HEK293 (cell line): ENCODE measurements at regions not wholly inside any gene's neighbourhood (a gene's known extent, or its start where the extent isn't known, plus 50 kb on each side); places are given as distances from the start of the nearest gene placed in this dataset.

Experiments used
- CTCF ChIA-PET: fragments of 350-600 bp; formaldehyde crosslinking; extraction: SDS; loops from one replicate; lab custom pipeline; 2021; ENCODE audit warnings: antibody characterized with exemption; lab: Yijun Ruan, JAX
- POLR2A ChIA-PET: fragments of 300-600 bp; formaldehyde crosslinking; extraction: SDS; loops from one replicate; lab custom pipeline; 2020; ENCODE audit warnings: antibody characterized with exemption, inconsistent platforms; lab: Yijun Ruan, JAX
- H3K27ac ChIP-seq: fragments of 200-500 bp; sonication (Bioruptor generic); 2 replicates; pipeline ENCODE4 v1.5.1; 2014; ENCODE audit warnings: low read depth, low read length, control low read depth, inconsistent platforms; ENCODE audit errors: extremely low read depth
- H3K36me3 ChIP-seq, 2 experiments: fragments of 200-500 bp in 1 of 2; sonication (Bioruptor generic) in 1 of 2; 1 replicate in 1 of 2; 2 replicates in 1 of 2; pipeline ENCODE4 v1.5.1; 2014 to 2017; ENCODE audit warnings: inconsistent platforms in 2 of 2, low read length in 2 of 2; ENCODE audit not compliant: control insufficient read depth in 2 of 2, insufficient read depth in 1 of 2
- H3K4me1 ChIP-seq: fragments of 200-500 bp; sonication (Bioruptor generic); 2 replicates; pipeline ENCODE4 v1.5.1; 2014; ENCODE audit warnings: mild to moderate bottlenecking, low read length, inconsistent platforms; ENCODE audit not compliant: control insufficient read depth, insufficient read depth
- H3K4me3 ChIP-seq: 2 replicates; pipeline ENCODE4 v1.5.1; 2011; ENCODE audit warnings: low read depth, mild to moderate bottlenecking, control low read depth, low read length, moderate library complexity
- H3K9me3 ChIP-seq: fragments of 200-500 bp; sonication (Bioruptor generic); 2 replicates; pipeline ENCODE4 v1.5.1; 2014; ENCODE audit warnings: low read depth, low read length, inconsistent platforms; ENCODE audit not compliant: control insufficient read depth, insufficient read depth
- BCL11B ChIP-seq: fragments of 450-650 bp; formaldehyde crosslinking; IDR thresholded peaks from 2 replicates; pipeline ENCODE4 v1.5.1; 2016; ENCODE audit warnings: low read depth, missing biosample characterization, missing genetic modification characterization
- ELK4 ChIP-seq: IDR thresholded peaks from 2 replicates; pipeline ENCODE4 v1.6.1; 2011; ENCODE audit warnings: mild to moderate bottlenecking, low read depth, low read length, borderline replicate concordance
- HIC1 ChIP-seq: fragments of 450-650 bp; formaldehyde crosslinking; IDR thresholded peaks from 2 replicates; pipeline ENCODE4 v1.5.1; 2016; ENCODE audit warnings: missing biosample characterization, missing genetic modification characterization
- IKZF3 ChIP-seq: fragments of 450-650 bp; IDR thresholded peaks from 2 replicates; pipeline ENCODE4 v1.5.0; 2018; ENCODE audit warnings: missing biosample characterization, mild to moderate bottlenecking, missing genetic modification characterization, moderate library complexity
- KLF10 ChIP-seq: fragments of 450-650 bp; IDR thresholded peaks from 2 replicates; pipeline ENCODE4 v1.5.1; 2018; ENCODE audit warnings: missing biosample characterization, mild to moderate bottlenecking, missing genetic modification characterization
- WT1 ChIP-seq: fragments of 450-650 bp; formaldehyde crosslinking; IDR thresholded peaks from 2 replicates; pipeline ENCODE4 v1.5.1; 2016; ENCODE audit warnings: missing biosample characterization, missing genetic modification characterization
- YY1 ChIP-seq: fragments of 450-650 bp; formaldehyde crosslinking; IDR thresholded peaks from 2 replicates; pipeline ENCODE4 v1.5.1; 2018; ENCODE audit warnings: missing biosample characterization, missing genetic modification characterization
- ZBTB10 ChIP-seq: fragments of 450-650 bp; formaldehyde crosslinking; IDR thresholded peaks from 2 replicates; pipeline ENCODE4 v1.5.1; 2016; ENCODE audit warnings: missing biosample characterization, missing genetic modification characterization
- ZBTB21 ChIP-seq: fragments of 450-650 bp; formaldehyde crosslinking; IDR thresholded peaks from 2 replicates; pipeline ENCODE4 v1.5.1; 2017; ENCODE audit warnings: missing biosample characterization, missing genetic modification characterization
- ZBTB6 ChIP-seq: fragments of 450-650 bp; formaldehyde crosslinking; IDR thresholded peaks from 2 replicates; pipeline ENCODE4 v1.5.1; 2017; ENCODE audit warnings: missing biosample characterization, missing genetic modification characterization
- ZNF16 ChIP-seq: fragments of 450-650 bp; formaldehyde crosslinking; IDR thresholded peaks from 2 replicates; pipeline ENCODE4 v1.5.1; 2016; ENCODE audit warnings: low read depth, missing biosample characterization, missing genetic modification characterization
- ZNF174 ChIP-seq: fragments of 450-650 bp; formaldehyde crosslinking; IDR thresholded peaks from 2 replicates; pipeline ENCODE4 v1.5.0; 2017; ENCODE audit warnings: missing biosample characterization, mild to moderate bottlenecking, missing genetic modification characterization
- ZNF223 ChIP-seq: fragments of 450-650 bp; formaldehyde crosslinking; IDR thresholded peaks from 2 replicates; pipeline ENCODE4 v1.5.1; 2016; ENCODE audit warnings: missing biosample characterization, missing genetic modification characterization
- ZNF23 ChIP-seq: fragments of 450-650 bp; formaldehyde crosslinking; IDR thresholded peaks from 2 replicates; pipeline ENCODE4 v1.5.1; 2016; ENCODE audit warnings: missing biosample characterization, missing genetic modification characterization, borderline replicate concordance
- ZNF398 ChIP-seq: fragments of 450-650 bp; formaldehyde crosslinking; IDR thresholded peaks from 2 replicates; pipeline ENCODE4 v1.5.1; 2017; ENCODE audit warnings: missing biosample characterization, missing genetic modification characterization
- ZNF548 ChIP-seq: fragments of 450-650 bp; formaldehyde crosslinking; IDR thresholded peaks from 2 replicates; pipeline ENCODE4 v1.5.1; 2016; ENCODE audit warnings: missing biosample characterization, missing genetic modification characterization
- ZNF585B ChIP-seq: fragments of 450-650 bp; formaldehyde crosslinking; IDR thresholded peaks from 2 replicates; pipeline ENCODE4 v1.5.1; 2016; ENCODE audit warnings: missing biosample characterization, missing genetic modification characterization
- ZNF692 ChIP-seq: fragments of 450-650 bp; formaldehyde crosslinking; IDR thresholded peaks from 2 replicates; pipeline ENCODE4 v1.5.1; 2016; ENCODE audit warnings: missing biosample characterization, missing genetic modification characterization
- ZNF76 ChIP-seq: fragments of 450-650 bp; formaldehyde crosslinking; IDR thresholded peaks from 2 replicates; pipeline ENCODE4; 2016; ENCODE audit warnings: low read depth, missing biosample characterization, missing genetic modification characterization, borderline replicate concordance

- ChIA-PET CTCF (interaction anchor here (0.6 to 1.1 kb wide), 2 partner anchors 28 to 147 kb away, joined by 3 read pairs; no protein-coding TSS in a partner anchor), POLR2A (interaction anchor here (0.7 kb wide), 1 partner anchor 196 kb away, joined by 4 read pairs; no protein-coding TSS in a partner anchor)
- H3K4me1 ChIP-seq = no peaks in the 10 kb centered on the region
- TF ChIP-seq ZNF76 (tag by site-specific recombination) (no peak), ZNF174 (tag by site-specific recombination) (no peak), ZBTB10 (no peak), IKZF3 (tag by site-specific recombination) (no peak)
- H3K4me3 ChIP-seq = no peak overlapping the region
- H3K36me3 ChIP-seq = no peaks in the 10 kb centered on the region
- no peak overlapping the region for H3K27ac ChIP-seq
- H3K9me3 ChIP-seq = no peaks in the 10 kb centered on the region
These were observed 114.4 kb downstream of the PCTP start for GRCh38 chr17:55865072-55865762.

GRCh38 chr17:55870044-55870443 lies 119.2 kb downstream of the PCTP start:
- CTCF ChIA-PET = interaction anchor here (0.6 to 1.3 kb wide), 2 partner anchors 10 to 12 kb away, joined by 3 read pairs; no protein-coding TSS in a partner anchor
- Histone ChIP-seq H3K36me3 (no peaks in the 10 kb centered on the region), H3K9me3 (no peaks in the 10 kb centered on the region)
- TF ChIP-seq ZNF692 (tag by site-specific recombination) (no peak), KLF10 (tag by site-specific recombination) (no peak), WT1 (no peak), ZBTB21 (no peak), ZNF585B (tag by site-specific recombination) (no peak), ZNF548 (tag by site-specific recombination) (no peak), ZNF223 (tag by site-specific recombination) (no peak), ZNF23 (tag by site-specific recombination) (no peak), BCL11B (tag by site-specific recombination) (no peak), ELK4 (no peak), HIC1 (no peak), ZNF398 (tag by site-specific recombination) (no peak), YY1 (tag by site-specific recombination) (no peak), ZBTB6 (tag by site-specific recombination) (no peak), ZNF16 (no peak)
- TF ChIP-seq, all 188 proteins: peak for 0
- Histone ChIP-seq H3K4me3 (no peak overlapping the region), H3K27ac (no peak overlapping the region), H3K4me1 (no peaks in the 10 kb centered on the region)
- POLR2A ChIA-PET = no interaction called here
